Pancreas (tissue), 10 donors: ENCODE measurements at regions not wholly inside any gene's neighbourhood (a gene's known extent, or its start where the extent isn't known, plus 50 kb on each side); places are given as distances from the start of the nearest gene placed in this dataset.

Experiments
- ATAC-seq, 4 donors: fragments of 200-7000 bp; cut with Tn5 transposase; one replicate each; pipeline versions ENCODE4 v1.8.0 to v1.9.1; 2020; ENCODE audit warnings: mild to moderate bottlenecking in 4 of 4, moderate library complexity in 4 of 4
- DNase-seq, 6 donors: peaks; one replicate each; pipeline ENCODE4 v3.0.0-alpha.2; 2020
- FAIRE-seq: peaks from 2 replicates; lab custom pipeline; 2012; peaks lifted over from hg19 to GRCh38; lab: Jason Lieb, UNC
- H3K27ac ChIP-seq, 4 donors: fragments of 200-600 bp; sonication (generic); 1 replicate in 3 of 4; 2 replicates in 1 of 4; pipeline versions ENCODE4 v1.5.0 to v1.8.0; 2020
- H3K27me3 ChIP-seq, 4 donors: fragments of 200-600 bp; one replicate each; pipeline ENCODE4 v1.8.0; 2021
- H3K36me3 ChIP-seq, 3 donors: fragments of 200-600 bp; sonication (generic) in 1 of 3; one replicate each; pipeline versions ENCODE4 v1.5.0 to v1.8.0; 2020 to 2021
- H3K4me1 ChIP-seq, 3 donors: fragments of 200-600 bp; one replicate each; pipeline ENCODE4 v1.8.0; 2021
- H3K4me3 ChIP-seq, 4 donors: fragments of 200-600 bp; sonication (generic) in 2 of 4; one replicate each; pipeline versions ENCODE4 v1.5.0 to v1.8.0; 2020 to 2021
- H3K9me3 ChIP-seq, 4 donors: fragments of 200-600 bp; one replicate each; pipeline ENCODE4 v1.8.0; 2021
- CTCF ChIP-seq, 4 donors: fragments of 200-600 bp; sonication (generic) in 3 of 4; IDR thresholded peaks; one replicate each; pipeline versions ENCODE4 v1.5.0 to v1.8.0; 2021; ENCODE audit warnings: antibody characterized with exemption in 4 of 4
- WGBS, 2 donors: extraction: QIAGEN DNeasy Blood & Tissue Kit; methylation state at CpG; one replicate each; pipeline ENCODE4 v1.1.7; 2013; 5-methylcytosine and 5-hydroxymethylcytosine counted together
- intact Hi-C, 3 donors: fragments of 100-400 bp; cut with DNase I; formaldehyde crosslinking; loops; one replicate each; pipeline versions ENCODE4 v1.11.1 to v1.14.2; 2022
- donor health status: healthy with polysubstance abuse.
- donor health status: DM: no; HTN: no; CAD: no; lungs with moderate emphysema.
- donor health status: DM: no; HTN: no; CAD: no.
- donor health status: control.
- donor health status: control.
- donor health status: Bipolar disorder and iron deficiency.
- donor health status: DM: yes; HTN: yes; CAD: no.
- donor health status: DM: no; HTN: no; CAD: no.
- donor health status: DM: no; HTN: no; CAD: no.
- donor health status: DM: yes; HTN: yes; CAD: no.

GRCh38 chr20:57070296-57070695 lies 196.1 kb downstream of the BMP7 start:
- intact Hi-C loops, result no loop called here
- H3K27ac ChIP-seq, result no peak overlapping the region
- DNase-seq (peak in 1 of 6 donors; percentile 3), ATAC-seq (no peak), FAIRE-seq (no peak)
- peaks cover 0 to 7% (median 0%) of the 10 kb centered on the region in 4 donors for H3K27me3 ChIP-seq
- TF ChIP-seq CTCF (IDR thresholded peaks at IDR 0.05), result no peak
- WGBS, 2 donors, result 72 to 75% methylated on average over 1 of the region's 1 CpG
- no peaks in the 10 kb centered on the region for H3K9me3 ChIP-seq
- no peak overlapping the region for H3K4me3 ChIP-seq
- no peaks in the 10 kb centered on the region for H3K36me3 ChIP-seq
- no peaks in the 10 kb centered on the region for H3K4me1 ChIP-seq

GRCh38 chr20:57071283-57071731 lies 195.1 kb downstream of the BMP7 start:
- H3K9me3 ChIP-seq, result no peaks in the 10 kb centered on the region
- ATAC-seq, result no peak
- no peak overlapping the region for H3K27ac ChIP-seq
- intact Hi-C loops, result no loop called here
- WGBS, 2 donors, result 3 to 4% methylated on average over 14 of the region's 14 CpGs
- no peaks in the 10 kb centered on the region for H3K36me3 ChIP-seq
- no peak for TF ChIP-seq CTCF (IDR thresholded peaks at IDR 0.05)
- DNase-seq, result peak in 1 of 6 donors; percentile 23
- peaks cover 0 to 7% (median 0%) of the 10 kb centered on the region in 4 donors for H3K27me3 ChIP-seq
- FAIRE-seq, result no peak
- H3K4me1 ChIP-seq, result no peaks in the 10 kb centered on the region
- no peak overlapping the region for H3K4me3 ChIP-seq

GRCh38 chr20:57071954-57072583 lies 194.4 kb downstream of the BMP7 start:
- FAIRE-seq (no peak), DNase-seq (peak in 1 of 6 donors; percentile 27), ATAC-seq (no peak)
- no peak overlapping the region for H3K27ac ChIP-seq
- TF ChIP-seq CTCF (IDR thresholded peaks at IDR 0.05), result no peak
- no peaks in the 10 kb centered on the region for H3K4me1 ChIP-seq
- H3K27me3 ChIP-seq, result peaks cover 0 to 7% (median 0%) of the 10 kb centered on the region in 4 donors
- intact Hi-C loops, result no loop called here
- no peaks in the 10 kb centered on the region for H3K9me3 ChIP-seq
- no peaks in the 10 kb centered on the region for H3K36me3 ChIP-seq
- H3K4me3 ChIP-seq, result no peak overlapping the region
- WGBS, 2 donors, result 18 to 23% methylated on average over 8 of the region's 8 CpGs

- TF ChIP-seq CTCF (IDR thresholded peaks at IDR 0.05), result no peak
- Histone ChIP-seq H3K4me1 (no peaks in the 10 kb centered on the region), H3K36me3 (no peaks in the 10 kb centered on the region), H3K4me3 (no peak overlapping the region), H3K27ac (no peak overlapping the region), H3K9me3 (peaks cover 0 to 4% (median 0%) of the 10 kb centered on the region in 4 donors), H3K27me3 (peaks cover 0 to 7% (median 0%) of the 10 kb centered on the region in 4 donors)
- no peak for FAIRE-seq
- peak in 1 of 6 donors; percentile 25 for DNase-seq
- no peak for ATAC-seq
- 52 to 53% methylated on average over 8 of the region's 8 CpGs for WGBS, 2 donors
- intact Hi-C loops, result no loop called here
Measured at GRCh38 chr20:57073402-57073801, 193.0 kb downstream of the BMP7 start.

GRCh38 chr20:57074386-57074785 lies 192.1 kb downstream of the BMP7 start:
- H3K4me3 ChIP-seq, result no peak overlapping the region
- H3K4me1 ChIP-seq, result no peaks in the 10 kb centered on the region
- H3K27ac ChIP-seq, result no peak overlapping the region
- WGBS, 2 donors, result 47 to 56% methylated on average over 12 of the region's 12 CpGs
- no peak for FAIRE-seq
- ATAC-seq, result no peak
- H3K27me3 ChIP-seq, result peaks cover 0 to 7% (median 0%) of the 10 kb centered on the region in 4 donors
- intact Hi-C loops, result no loop called here
- peaks cover 0 to 8% (median 0%) of the 10 kb centered on the region in 4 donors for H3K9me3 ChIP-seq
- no peak for TF ChIP-seq CTCF (IDR thresholded peaks at IDR 0.05)
- no peaks in the 10 kb centered on the region for H3K36me3 ChIP-seq
- DNase-seq, result no peak
